IMR-90 (cell line): ENCODE measurements at regions not wholly inside any gene's neighbourhood (a gene's known extent, or its start where the extent isn't known, plus 50 kb on each side); places are given as distances from the start of the nearest gene placed in this dataset.

ENCODE experiments used
- ATAC-seq: fragments of 200-7000 bp; cut with Tn5 transposase; 2 replicates; pipeline ENCODE4 v1.9.1; 2020; ENCODE audit warnings: low read depth, mild to moderate bottlenecking, moderate library complexity
- BruUV-seq: library from RNA; stranded (reverse); fragments of 400-500 nt; replicated peaks from 2 replicates; lab custom pipeline; 2021; lab: Mats Ljungman, UMichigan
- CTCF ChIA-PET: fragments of 300-600 bp; formaldehyde crosslinking; extraction: SDS; loops from one replicate; lab custom pipeline; 2021; ENCODE audit warnings: antibody characterized with exemption; lab: Yijun Ruan, JAX
- POLR2A ChIA-PET: fragments of 300-600 bp; sonication (Branson Sonifier 250); formaldehyde crosslinking; loops from one replicate; lab custom pipeline; 2022; ENCODE audit warnings: antibody characterized with exemption; ENCODE audit not compliant: unreplicated experiment; lab: Charles Lee
- DNase-seq: peaks from one replicate; pipeline ENCODE4 v3.0.0; 2013
- H2AFZ ChIP-seq: replicated peaks from 2 replicates; pipeline ENCODE3; 2013; ENCODE audit warnings: low read length, mild to moderate bottlenecking; ENCODE audit not compliant: poor library complexity
- H2AK5ac ChIP-seq: 2 replicates; pipeline ENCODE4 v1.6.1; 2013; ENCODE audit warnings: low read depth, low read length, inconsistent platforms
- H2AK9ac ChIP-seq: replicated peaks from 2 replicates; pipeline ENCODE3; 2013; ENCODE audit warnings: mild to moderate bottlenecking, low read depth, low read length, moderate library complexity; ENCODE audit not compliant: poor library complexity
- H2BK120ac ChIP-seq: 2 replicates; pipeline ENCODE4 v1.6.1; 2013; ENCODE audit warnings: low read depth, low read length, inconsistent platforms
- H2BK15ac ChIP-seq: 3 replicates; pipeline ENCODE4 v1.6.1; 2013; ENCODE audit warnings: low read depth, low read length, inconsistent platforms
- H2BK20ac ChIP-seq: 2 replicates; pipeline ENCODE4 v1.6.1; 2013; ENCODE audit warnings: low read depth, mild to moderate bottlenecking, inconsistent platforms, low read length, moderate library complexity
- H2BK5ac ChIP-seq: 2 replicates; pipeline ENCODE4 v1.6.1; 2013; ENCODE audit warnings: mild to moderate bottlenecking, low read depth, low read length, inconsistent platforms; ENCODE audit not compliant: poor library complexity, severe bottlenecking
- H3K14ac ChIP-seq: replicated peaks from 2 replicates; pipeline ENCODE4 v1.6.1; 2013; ENCODE audit warnings: low read depth, low read length, inconsistent platforms
- H3K18ac ChIP-seq: 2 replicates; pipeline ENCODE4 v1.6.1; 2013; ENCODE audit warnings: low read depth, low read length, control low read depth
- H3K23ac ChIP-seq: 2 replicates; pipeline ENCODE4 v1.6.1; 2013; ENCODE audit warnings: low read depth, low read length, inconsistent platforms
- H3K27ac ChIP-seq: 2 replicates; pipeline ENCODE4 v1.5.1; 2013; ENCODE audit warnings: mild to moderate bottlenecking, control low read depth, low read length; ENCODE audit not compliant: insufficient read depth
- H3K27me3 ChIP-seq: 2 replicates; pipeline ENCODE4 v1.6.1; 2013; ENCODE audit warnings: low read length; ENCODE audit not compliant: control insufficient read depth, insufficient read depth
- H3K36me3 ChIP-seq: 2 replicates; pipeline ENCODE4 v1.6.1; 2013; ENCODE audit warnings: low read length, mixed read lengths; ENCODE audit not compliant: control insufficient read depth, insufficient read depth
- H3K4ac ChIP-seq: 2 replicates; pipeline ENCODE4 v1.6.1; 2013; ENCODE audit warnings: low read depth, low read length, inconsistent platforms
- H3K4me1 ChIP-seq: 2 replicates; pipeline ENCODE4 v1.6.1; 2013; ENCODE audit warnings: low read length, mixed read lengths; ENCODE audit not compliant: control insufficient read depth, insufficient read depth
- H3K4me2 ChIP-seq: 2 replicates; pipeline ENCODE4 v1.6.1; 2013; ENCODE audit warnings: low read depth, mild to moderate bottlenecking, control low read depth, low read length, moderate library complexity
- H3K4me3 ChIP-seq: 2 replicates; pipeline ENCODE4 v1.5.1; 2013; ENCODE audit warnings: low read depth, mild to moderate bottlenecking, control low read depth, low read length, moderate library complexity; ENCODE audit not compliant: insufficient read depth
- H3K56ac ChIP-seq: 2 replicates; pipeline ENCODE4 v1.6.1; 2013; ENCODE audit warnings: low read length, inconsistent platforms; ENCODE audit not compliant: insufficient read depth; ENCODE audit errors: extremely low read depth
- H3K79me1 ChIP-seq, 2 experiments: 2 replicates each; pipeline ENCODE4 v1.6.1; 2013; ENCODE audit warnings: low read length in 2 of 2, inconsistent platforms in 1 of 2, low read depth in 1 of 2
- H3K9ac ChIP-seq: 2 replicates; pipeline ENCODE4 v1.6.1; 2013; ENCODE audit warnings: low read depth, low read length, control low read depth
- H3K9me1 ChIP-seq: 2 replicates; pipeline ENCODE4 v1.6.1; 2013; ENCODE audit warnings: low read length, inconsistent platforms; ENCODE audit not compliant: insufficient read depth
- H3K9me3 ChIP-seq: 2 replicates; pipeline ENCODE4 v1.6.1; 2013; ENCODE audit warnings: low read length; ENCODE audit not compliant: control insufficient read depth, insufficient read depth
- H4K20me1 ChIP-seq: 2 replicates; pipeline ENCODE4 v1.6.1; 2013; ENCODE audit warnings: low read length, inconsistent platforms; ENCODE audit not compliant: insufficient read depth
- H4K5ac ChIP-seq: 2 replicates; pipeline ENCODE4 v1.6.1; 2013; ENCODE audit warnings: mild to moderate bottlenecking, low read depth, low read length, control low read depth
- H4K8ac ChIP-seq, 2 experiments: 2 replicates each; pipeline ENCODE4 v1.6.1; 2013; ENCODE audit warnings: low read depth in 2 of 2, low read length in 2 of 2, control low read depth in 1 of 2, inconsistent platforms in 1 of 2
- H4K91ac ChIP-seq: 2 replicates; pipeline ENCODE4 v1.6.1; 2013; ENCODE audit warnings: low read depth, low read length, inconsistent platforms; ENCODE audit not compliant: insufficient read depth
- BHLHE40 ChIP-seq: fragments of 150-350 bp; IDR thresholded peaks from 2 replicates; pipeline ENCODE4 v1.6.1; 2016; ENCODE audit warnings: mild to moderate bottlenecking, low read depth, low read length
- CEBPB ChIP-seq: IDR thresholded peaks from 2 replicates; pipeline ENCODE4 v1.6.1; 2012; ENCODE audit warnings: low read depth, low read length, improper control_type of control experiment
- ELK1 ChIP-seq: fragments of 150-350 bp; IDR thresholded peaks from 2 replicates; pipeline ENCODE4 v1.6.1; 2016; ENCODE audit warnings: low read depth, mild to moderate bottlenecking, low read length, moderate library complexity, borderline replicate concordance
- FOS ChIP-seq: fragments of 150-350 bp; IDR thresholded peaks from 2 replicates; pipeline ENCODE4 v1.6.1; 2016; ENCODE audit warnings: low read depth, low read length
- MAZ ChIP-seq: IDR thresholded peaks from 2 replicates; pipeline ENCODE4 v1.6.1; 2012; ENCODE audit warnings: low read depth, mild to moderate bottlenecking, low read length, improper control_type of control experiment, moderate library complexity, borderline replicate concordance
- POLR2A ChIP-seq: IDR thresholded peaks from 2 replicates; pipeline ENCODE4 v1.6.1; 2012; ENCODE audit warnings: mild to moderate bottlenecking, low read depth, low read length
- RAD21 ChIP-seq: IDR thresholded peaks from 2 replicates; pipeline ENCODE4 v1.6.1; 2012; ENCODE audit warnings: low read length, improper control_type of control experiment
- RCOR1 ChIP-seq: IDR thresholded peaks from 2 replicates; pipeline ENCODE4 v1.6.1; 2012; ENCODE audit warnings: mild to moderate bottlenecking, low read length, improper control_type of control experiment; ENCODE audit not compliant: insufficient replicate concordance
- SMC3 ChIP-seq: fragments of 150-350 bp; IDR thresholded peaks from 2 replicates; pipeline ENCODE4 v1.6.1; 2016; ENCODE audit warnings: low read depth, mild to moderate bottlenecking, antibody characterized with exemption, low read length, moderate library complexity
- USF2 ChIP-seq: fragments of 150-350 bp; IDR thresholded peaks from 2 replicates; pipeline ENCODE4 v1.6.1; 2017; ENCODE audit warnings: mild to moderate bottlenecking, antibody characterized with exemption, low read length, low read depth
- WGBS, 2 experiments: methylation state at CpG; one replicate each; pipeline versions ENCODE4 v1.1.5 to v1.1.7; 2013; ENCODE audit warnings: missing lambda C conversion rate in 2 of 2; ENCODE audit not compliant: insufficient read length in 1 of 2; ENCODE audit errors: extremely low coverage in 2 of 2; 5-methylcytosine and 5-hydroxymethylcytosine counted together
- dilution Hi-C: fragments of 300-500 bp; cut with HindIII; formaldehyde crosslinking; loops from one replicate; pipeline ENCODE4 v1.14.3; 2018; ENCODE audit warnings: low sequenced_read_pairs; ENCODE audit not compliant: unreplicated experiment
- in situ Hi-C: fragments of 300-500 bp; cut with MboI; formaldehyde crosslinking; loops from 3 replicates; pipeline ENCODE4 v1.14.3; 2019; ENCODE audit warnings: low sequenced_read_pairs, inconsistent platforms, mixed read lengths
- intact Hi-C: fragments of 100-400 bp; cut with micrococcal nuclease; formaldehyde crosslinking; loops from 2 replicates; pipeline ENCODE4 v1.10.0; 2022

- Histone ChIP-seq H3K79me1 (no peaks in the 10 kb centered on the region), H3K27me3 (peaks cover 52% of the 10 kb centered on the region), H4K91ac (no peak overlapping the region), H2BK5ac (no peak overlapping the region), H2BK20ac (no peak overlapping the region), H3K56ac (no peak overlapping the region), H3K23ac (no peak overlapping the region), H3K9ac (no peak overlapping the region), H3K4ac (no peak overlapping the region), H2AK9ac (no peak overlapping the region), H3K9me1 (no peaks in the 10 kb centered on the region), H2AFZ (no peak overlapping the region), H3K4me2 (no peak overlapping the region), H3K18ac (no peak overlapping the region), H2BK120ac (no peak overlapping the region), H3K4me1 (no peaks in the 10 kb centered on the region), H4K20me1 (no peaks in the 10 kb centered on the region), H3K36me3 (no peaks in the 10 kb centered on the region), H3K27ac (no peak overlapping the region), H2BK15ac (no peak overlapping the region), H3K9me3 (no peaks in the 10 kb centered on the region), H2AK5ac (no peak overlapping the region), H3K4me3 (no peak overlapping the region), H3K14ac (no peak overlapping the region), H4K5ac (no peak overlapping the region), H4K8ac (no peak overlapping the region)
- ChIA-PET POLR2A (no interaction called here), CTCF (no interaction called here)
- BruUV-seq, result no TSS peak
- in situ Hi-C loops, result no loop called here
- intact Hi-C loops, result no loop called here
- TF ChIP-seq SMC3, result no peak
- TF ChIP-seq CEBPB, result no peak
- TF ChIP-seq ELK1, result no peak
- no peak for TF ChIP-seq POLR2A
- no peak for TF ChIP-seq BHLHE40
- no peak for TF ChIP-seq RAD21
- TF ChIP-seq RCOR1, result no peak
- TF ChIP-seq USF2, result no peak
- no peak for TF ChIP-seq MAZ
- no peak for TF ChIP-seq FOS
- no peak for ATAC-seq
- no peak for DNase-seq
- dilution Hi-C loops, result no loop called here
- 0% methylated on average over 1 of the region's 13 CpGs; no CpG with 5 or more reads in 1 of the 2 experiments for WGBS, 2 experiments
These were observed 191.4 kb downstream of the BUD13 start for GRCh38 chr11:116581349-116581748.
